ENCODE measurements at regions not wholly inside any gene's neighbourhood (a gene's known extent, or its start where the extent isn't known, plus 50 kb on each side); places are given as distances from the start of the nearest gene placed in this dataset.

- Mint-ChIP-seq H3K4me3 (no peak overlapping the region), H3K36me3 (ENCODE audit: insufficient read depth) (no peaks in the 10 kb centered on the region), H3K9me3 (no peaks in the 10 kb centered on the region), H3K27me3 (peaks cover 41% of the 10 kb centered on the region), H3K27ac (ENCODE audit: low read depth) (no peak overlapping the region), H3K4me1 (peaks cover 8% of the 10 kb centered on the region)
- no peak for DNase-seq (ENCODE audit: low spot score in 2 of 2)
- ATAC-seq (replicated peaks; ENCODE audit: extremely low read depth, poor library complexity, severe bottlenecking), result no peak
These were observed 147.2 kb upstream of the KLF4 start for GRCh38 chr9:107636571-107637381.

- no peak overlapping the region for H3K27ac Mint-ChIP-seq (ENCODE audit: low read depth)
- no peak for DNase-seq (ENCODE audit: low spot score in 2 of 2)
- H3K36me3 Mint-ChIP-seq (ENCODE audit: insufficient read depth), result no peaks in the 10 kb centered on the region
- ATAC-seq (replicated peaks; ENCODE audit: extremely low read depth, poor library complexity, severe bottlenecking), result no peak
- H3K4me3 Mint-ChIP-seq, result no peak overlapping the region
- peaks cover 8% of the 10 kb centered on the region for H3K4me1 Mint-ChIP-seq
- H3K27me3 Mint-ChIP-seq, result peaks cover 39% of the 10 kb centered on the region
- H3K9me3 Mint-ChIP-seq, result no peaks in the 10 kb centered on the region
These were observed 146.2 kb upstream of the KLF4 start for GRCh38 chr9:107635803-107636174.

- peaks cover 8% of the 10 kb centered on the region for H3K4me1 Mint-ChIP-seq
These were observed 145.7 kb upstream of the KLF4 start for GRCh38 chr9:107635101-107635802.

GRCh38 chr9:107633406-107633805 lies 143.8 kb upstream of the KLF4 start:
- H3K9me3 Mint-ChIP-seq, result no peaks in the 10 kb centered on the region
- no peak overlapping the region for H3K27ac Mint-ChIP-seq (ENCODE audit: low read depth)
- H3K4me1 Mint-ChIP-seq, result peaks cover 4% of the 10 kb centered on the region
- H3K4me3 Mint-ChIP-seq, result no peak overlapping the region
- DNase-seq (ENCODE audit: low spot score in 2 of 2), result no peak
- no peaks in the 10 kb centered on the region for H3K36me3 Mint-ChIP-seq (ENCODE audit: insufficient read depth)
- no peak for ATAC-seq (replicated peaks; ENCODE audit: extremely low read depth, poor library complexity, severe bottlenecking)
- H3K27me3 Mint-ChIP-seq, result peaks cover 18% of the 10 kb centered on the region

More at GRCh38 chr9:107635101-107635802, 145.7 kb upstream of the KLF4 start:
- H3K27me3 Mint-ChIP-seq, result peaks cover 34% of the 10 kb centered on the region
- H3K4me3 Mint-ChIP-seq, result no peak overlapping the region
- no peak for DNase-seq (ENCODE audit: low spot score in 2 of 2)
- no peaks in the 10 kb centered on the region for H3K9me3 Mint-ChIP-seq
- H3K27ac Mint-ChIP-seq (ENCODE audit: low read depth), result no peak overlapping the region
- no peak for ATAC-seq (replicated peaks; ENCODE audit: extremely low read depth, poor library complexity, severe bottlenecking)
- H3K36me3 Mint-ChIP-seq (ENCODE audit: insufficient read depth), result no peaks in the 10 kb centered on the region

GRCh38 chr9:107632661-107633060 lies 143.1 kb upstream of the KLF4 start:
- no peak for ATAC-seq (replicated peaks; ENCODE audit: extremely low read depth, poor library complexity, severe bottlenecking)
- peaks cover 10% of the 10 kb centered on the region for H3K27me3 Mint-ChIP-seq
- no peak overlapping the region for H3K4me3 Mint-ChIP-seq

GRCh38 chr9:107632216-107632615 lies 142.6 kb upstream of the KLF4 start:
- DNase-seq (ENCODE audit: low spot score in 2 of 2) (no peak), ATAC-seq (replicated peaks; ENCODE audit: extremely low read depth, poor library complexity, severe bottlenecking) (no peak)
- Mint-ChIP-seq H3K4me3 (no peak overlapping the region), H3K27me3 (peaks cover 10% of the 10 kb centered on the region), H3K27ac (ENCODE audit: low read depth) (no peak overlapping the region), H3K4me1 (no peaks in the 10 kb centered on the region), H3K36me3 (ENCODE audit: insufficient read depth) (no peaks in the 10 kb centered on the region), H3K9me3 (no peaks in the 10 kb centered on the region)

More at GRCh38 chr9:107632661-107633060, 143.1 kb upstream of the KLF4 start:
- Mint-ChIP-seq H3K36me3 (ENCODE audit: insufficient read depth) (no peaks in the 10 kb centered on the region), H3K4me1 (no peaks in the 10 kb centered on the region), H3K27ac (ENCODE audit: low read depth) (no peak overlapping the region), H3K9me3 (no peaks in the 10 kb centered on the region)
- no peak for DNase-seq (ENCODE audit: low spot score in 2 of 2)

GRCh38 chr9:107631788-107632187 lies 142.2 kb upstream of the KLF4 start:
- Mint-ChIP-seq H3K4me1 (no peaks in the 10 kb centered on the region), H3K4me3 (no peak overlapping the region), H3K27ac (ENCODE audit: low read depth) (no peak overlapping the region), H3K9me3 (no peaks in the 10 kb centered on the region), H3K36me3 (ENCODE audit: insufficient read depth) (no peaks in the 10 kb centered on the region), H3K27me3 (peaks cover 6% of the 10 kb centered on the region)
- DNase-seq (ENCODE audit: low spot score in 2 of 2) (no peak), ATAC-seq (replicated peaks; ENCODE audit: extremely low read depth, poor library complexity, severe bottlenecking) (no peak)

GRCh38 chr9:107630156-107630555 lies 140.6 kb upstream of the KLF4 start:
- Mint-ChIP-seq H3K27ac (ENCODE audit: low read depth) (no peak overlapping the region), H3K4me3 (no peak overlapping the region), H3K27me3 (no peaks in the 10 kb centered on the region), H3K4me1 (no peaks in the 10 kb centered on the region), H3K9me3 (no peaks in the 10 kb centered on the region), H3K36me3 (ENCODE audit: insufficient read depth) (no peaks in the 10 kb centered on the region)
- DNase-seq (ENCODE audit: low spot score in 2 of 2) (no peak), ATAC-seq (replicated peaks; ENCODE audit: extremely low read depth, poor library complexity, severe bottlenecking) (no peak)

- Mint-ChIP-seq H3K27me3 (no peaks in the 10 kb centered on the region), H3K27ac (ENCODE audit: low read depth) (no peak overlapping the region)
- ATAC-seq (replicated peaks; ENCODE audit: extremely low read depth, poor library complexity, severe bottlenecking), result no peak
These were observed 138.9 kb upstream of the KLF4 start for GRCh38 chr9:107628444-107628843.

GRCh38 chr9:107627781-107628180 lies 138.2 kb upstream of the KLF4 start:
- no peak for DNase-seq (ENCODE audit: low spot score in 2 of 2)
- no peak overlapping the region for H3K27ac Mint-ChIP-seq (ENCODE audit: low read depth)
- H3K36me3 Mint-ChIP-seq (ENCODE audit: insufficient read depth), result no peaks in the 10 kb centered on the region
- H3K27me3 Mint-ChIP-seq, result no peaks in the 10 kb centered on the region
- no peak for ATAC-seq (replicated peaks; ENCODE audit: extremely low read depth, poor library complexity, severe bottlenecking)
- no peaks in the 10 kb centered on the region for H3K9me3 Mint-ChIP-seq
- no peak overlapping the region for H3K4me3 Mint-ChIP-seq
- no peaks in the 10 kb centered on the region for H3K4me1 Mint-ChIP-seq

More at GRCh38 chr9:107628444-107628843, 138.9 kb upstream of the KLF4 start:
- H3K4me3 Mint-ChIP-seq, result no peak overlapping the region
- H3K9me3 Mint-ChIP-seq, result no peaks in the 10 kb centered on the region
- no peak for DNase-seq (ENCODE audit: low spot score in 2 of 2)
- H3K4me1 Mint-ChIP-seq, result no peaks in the 10 kb centered on the region
- H3K36me3 Mint-ChIP-seq (ENCODE audit: insufficient read depth), result no peaks in the 10 kb centered on the region

- H3K27me3 Mint-ChIP-seq, result no peaks in the 10 kb centered on the region
- DNase-seq (ENCODE audit: low spot score in 2 of 2) (no peak), ATAC-seq (replicated peaks; ENCODE audit: extremely low read depth, poor library complexity, severe bottlenecking) (no peak)
- no peaks in the 10 kb centered on the region for H3K36me3 Mint-ChIP-seq (ENCODE audit: insufficient read depth)
- no peak overlapping the region for H3K27ac Mint-ChIP-seq (ENCODE audit: low read depth)
- no peak overlapping the region for H3K4me3 Mint-ChIP-seq
- no peaks in the 10 kb centered on the region for H3K4me1 Mint-ChIP-seq
- H3K9me3 Mint-ChIP-seq, result no peaks in the 10 kb centered on the region
These were observed 136.5 kb upstream of the KLF4 start for GRCh38 chr9:107626118-107626517.

GRCh38 chr9:107625383-107625984 lies 135.9 kb upstream of the KLF4 start:
- Mint-ChIP-seq H3K27me3 (no peaks in the 10 kb centered on the region), H3K9me3 (no peaks in the 10 kb centered on the region), H3K27ac (ENCODE audit: low read depth) (no peak overlapping the region), H3K4me1 (no peaks in the 10 kb centered on the region), H3K36me3 (ENCODE audit: insufficient read depth) (no peaks in the 10 kb centered on the region), H3K4me3 (no peak overlapping the region)
- no peak for ATAC-seq (replicated peaks; ENCODE audit: extremely low read depth, poor library complexity, severe bottlenecking)
- no peak for DNase-seq (ENCODE audit: low spot score in 2 of 2)

All from central memory CD8-positive, alpha-beta T cell (primary cell).